ENCODE measurements at regions not wholly inside any gene's neighbourhood (a gene's known extent, or its start where the extent isn't known, plus 50 kb on each side); places are given as distances from the start of the nearest gene placed in this dataset.

- in situ Hi-C loops (cut with HindIII; ENCODE audit: low pct_ligation_motif_present, low pct_unique_long_range_greater_than_20kb, low sequenced_read_pairs) = no loop called here
- DNase-seq = no peak
These were observed 99.0 kb downstream of the ERCC5 start for GRCh38 chr13:102944821-102945220.

- in situ Hi-C loops (cut with HindIII; ENCODE audit: low pct_ligation_motif_present, low pct_unique_long_range_greater_than_20kb, low sequenced_read_pairs) = no loop called here
These were observed 94.9 kb downstream of the ERCC5 start for GRCh38 chr13:102940770-102941169.

DNA sequence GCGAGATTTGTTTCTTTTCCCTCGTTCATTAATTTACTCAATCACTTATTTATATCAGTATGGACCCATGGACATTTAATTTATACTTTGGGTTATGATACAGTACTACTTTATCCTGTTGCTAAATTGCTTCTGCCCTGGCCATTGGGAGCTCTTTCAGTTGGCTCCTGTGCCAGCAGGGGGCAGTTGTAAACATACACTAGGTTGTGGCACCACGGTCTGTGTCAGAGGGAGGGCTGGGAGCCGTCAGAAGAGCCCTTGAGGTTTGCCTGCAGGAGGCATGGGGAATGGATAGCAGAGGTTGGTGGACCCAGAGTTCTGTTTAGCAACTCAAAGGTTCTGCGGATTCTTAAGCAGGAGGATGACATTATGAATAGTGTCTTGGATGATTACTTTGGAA lies 94.3 kb downstream of the ERCC5 start:
- in situ Hi-C loops (cut with HindIII; ENCODE audit: low pct_ligation_motif_present, low pct_unique_long_range_greater_than_20kb, low sequenced_read_pairs) = no loop called here

More at GRCh38 chr13:102940770-102941169, 94.9 kb downstream of the ERCC5 start:
- DNase-seq = no peak

DNA sequence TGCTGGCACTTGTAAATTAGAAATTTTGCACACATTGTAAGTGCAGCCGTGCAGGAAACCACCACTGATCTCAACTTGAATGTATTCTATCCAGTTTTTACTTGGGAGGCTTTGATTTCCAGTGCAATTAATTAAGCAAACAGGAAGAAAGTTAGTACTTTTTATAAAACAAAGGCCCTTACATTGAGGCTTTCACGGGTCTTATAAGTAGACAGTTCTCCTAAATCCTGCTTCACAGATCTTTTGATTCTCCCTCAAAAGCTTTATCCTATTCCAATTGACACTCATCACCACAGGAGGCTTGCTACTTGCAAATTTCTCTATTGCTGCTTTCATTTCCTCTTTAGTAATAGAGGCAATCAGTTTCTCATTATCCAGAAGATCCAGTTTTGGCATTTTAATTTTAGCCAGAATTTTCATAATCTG lies 90.1 kb downstream of the ERCC5 start:
- in situ Hi-C loops (cut with HindIII; ENCODE audit: low pct_ligation_motif_present, low pct_unique_long_range_greater_than_20kb, low sequenced_read_pairs) = no loop called here
- no peak for DNase-seq

More for the DNA sequence above, 94.3 kb downstream of the ERCC5 start:
- DNase-seq = no peak

GRCh38 chr13:102933523-102933922 lies 87.7 kb downstream of the ERCC5 start:
- DNase-seq = no peak
- in situ Hi-C loops (cut with HindIII; ENCODE audit: low pct_ligation_motif_present, low pct_unique_long_range_greater_than_20kb, low sequenced_read_pairs) = no loop called here

DNA sequence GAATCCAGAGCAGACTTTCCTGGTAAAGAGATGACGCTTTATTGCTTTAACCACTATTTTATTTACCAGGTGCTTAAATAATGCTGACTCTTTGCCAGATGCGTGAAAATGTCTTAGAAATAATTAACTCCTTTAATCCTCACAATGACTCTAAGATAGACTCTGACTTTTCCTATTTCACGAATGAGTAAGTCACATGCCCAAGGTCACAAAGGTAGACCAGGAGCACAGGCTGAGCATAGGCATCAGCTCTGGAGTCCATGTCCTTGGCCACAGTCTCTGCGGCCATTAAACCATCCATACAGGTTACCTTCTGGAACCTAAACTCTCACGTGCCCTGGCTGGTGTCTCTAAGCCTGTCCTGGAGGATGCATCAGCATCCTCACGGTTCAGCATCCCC lies 87.3 kb downstream of the ERCC5 start:
- no peak for DNase-seq
- in situ Hi-C loops (cut with HindIII; ENCODE audit: low pct_ligation_motif_present, low pct_unique_long_range_greater_than_20kb, low sequenced_read_pairs) = no loop called here

- DNase-seq = no peak
- in situ Hi-C loops (cut with HindIII; ENCODE audit: low pct_ligation_motif_present, low pct_unique_long_range_greater_than_20kb, low sequenced_read_pairs) = no loop called here
These were observed 86.5 kb downstream of the ERCC5 start for GRCh38 chr13:102932331-102932730.

- in situ Hi-C loops (cut with HindIII; ENCODE audit: low pct_ligation_motif_present, low pct_unique_long_range_greater_than_20kb, low sequenced_read_pairs) = no loop called here
- DNase-seq = no peak
These were observed 84.7 kb downstream of the ERCC5 start for GRCh38 chr13:102930566-102930965.

DNA sequence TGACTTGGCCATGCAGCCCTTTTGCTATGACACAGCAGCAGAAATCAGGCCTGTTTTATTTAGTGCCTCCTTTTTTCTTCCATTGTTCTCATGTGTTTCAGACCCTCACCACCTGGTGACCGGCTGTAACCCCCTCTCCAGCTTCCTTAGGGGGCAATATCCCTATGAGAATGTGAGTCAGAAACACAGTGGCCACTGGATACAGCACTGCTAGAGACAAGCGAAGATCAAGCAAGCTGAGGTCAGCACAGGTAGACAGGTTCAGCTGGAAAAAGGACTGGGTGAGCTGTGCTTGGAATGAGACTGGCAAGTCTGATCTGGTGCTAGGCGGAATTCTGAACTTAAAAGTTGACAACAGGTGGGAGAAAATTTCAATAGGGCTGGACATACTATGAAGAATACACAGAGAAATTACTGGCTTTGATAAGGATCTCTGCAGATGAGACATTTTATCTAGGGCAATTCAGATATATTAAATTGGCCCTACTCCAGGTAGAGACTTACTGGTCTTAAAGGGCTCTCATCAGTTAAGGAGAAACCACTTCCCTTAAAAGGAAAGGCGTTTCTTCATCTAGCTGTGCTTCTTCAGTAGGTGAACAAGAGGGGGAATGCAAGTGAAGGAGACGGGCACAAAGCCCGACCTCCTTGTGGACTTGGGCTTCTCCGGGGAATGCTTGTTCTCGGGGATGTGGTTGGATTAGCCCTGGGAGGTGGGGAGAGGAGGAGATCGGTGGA lies 83.3 kb downstream of the ERCC5 start:
- in situ Hi-C loops (cut with HindIII; ENCODE audit: low pct_ligation_motif_present, low pct_unique_long_range_greater_than_20kb, low sequenced_read_pairs) = no loop called here

More for the DNA sequence above, 83.3 kb downstream of the ERCC5 start:
- no peak for DNase-seq

All from ACHN (cell line).